NCI-H82 (cell line): ENCODE measurements at regions not wholly inside any gene's neighbourhood (a gene's known extent, or its start where the extent isn't known, plus 50 kb on each side); places are given as distances from the start of the nearest gene placed in this dataset.
"Not testable (repeated sequence)": the region's sequence is repeated elsewhere in the genome, so short reads cannot be mapped to it uniquely, and the experiment has no call there.

Source experiments
- DNase-seq: peaks from one replicate; lab custom pipeline; 2025; lab: John Stamatoyannopoulos, UW

DNA sequence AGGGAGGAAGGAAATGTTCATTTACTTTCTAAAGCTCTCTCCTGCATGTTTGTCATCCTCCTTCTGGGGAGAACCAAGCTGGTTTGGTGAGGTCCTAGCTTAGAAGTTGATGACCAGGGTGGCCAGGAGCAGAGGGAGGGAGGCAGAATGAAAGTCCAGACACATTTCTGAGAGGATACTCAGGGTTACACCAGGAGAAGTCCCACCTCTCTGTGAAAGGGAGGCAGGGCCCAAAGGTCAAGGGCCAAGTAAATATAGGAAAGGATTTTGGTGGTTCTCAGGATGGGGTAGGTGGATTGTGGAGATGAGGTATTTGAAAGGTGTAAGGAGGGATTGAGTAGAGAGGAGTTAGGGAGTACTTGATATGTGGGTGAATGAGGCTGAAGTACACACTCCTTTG lies 58.0 kb upstream of the FBXO11 start:
- no peak for DNase-seq

GRCh38 chr2:47964722-47965434 lies 58.6 kb upstream of the FBXO11 start:
- DNase-seq: no peak

- DNase-seq: not testable (repeated sequence)
Observed at GRCh38 chr2:47976728-47977127, 70.4 kb upstream of the FBXO11 start.

GRCh38 chr2:47984041-47984440 lies 77.7 kb upstream of the FBXO11 start:
- DNase-seq: no peak

DNA sequence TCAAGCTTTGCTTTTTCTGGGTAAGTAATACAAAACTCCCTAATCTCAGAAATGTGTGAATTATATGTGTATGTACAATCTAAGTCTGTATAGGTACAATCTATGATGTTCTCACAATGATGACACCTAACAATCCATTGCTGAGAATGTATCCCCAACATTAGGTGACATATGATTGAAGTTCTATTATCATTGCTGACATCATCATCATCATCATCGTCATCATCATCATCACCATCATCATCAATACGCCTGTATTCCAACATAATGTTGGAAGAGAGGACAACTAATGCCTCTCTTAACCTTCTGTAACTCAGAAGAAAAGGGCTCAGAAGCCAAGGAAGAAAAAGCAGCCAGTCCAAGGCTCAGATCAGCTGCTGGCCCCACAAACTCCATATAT lies 84.2 kb upstream of the FBXO11 start:
- no peak for DNase-seq

GRCh38 chr2:47992671-47993070 lies 86.4 kb upstream of the FBXO11 start:
- no peak for DNase-seq

DNA sequence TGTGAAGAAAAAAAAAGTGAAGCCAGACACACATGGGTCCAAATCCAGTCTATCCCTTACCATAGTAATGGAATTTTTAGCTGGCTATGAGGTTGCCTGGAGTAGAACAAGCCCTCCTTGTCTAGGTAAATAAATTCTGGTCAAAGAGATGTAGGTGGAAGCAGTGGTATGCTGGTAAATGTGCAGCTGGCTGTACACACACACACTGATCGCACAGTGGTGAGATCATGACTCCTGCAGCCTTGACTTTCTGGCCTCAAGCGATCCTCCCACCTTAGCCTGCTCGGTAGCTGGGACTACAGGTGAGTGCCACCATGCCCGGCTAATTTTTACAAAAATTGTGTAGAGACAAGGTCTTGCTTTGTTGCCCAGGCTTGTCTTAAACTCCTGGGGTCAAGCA lies 90.5 kb upstream of the FBXO11 start:
- no peak for DNase-seq

DNA sequence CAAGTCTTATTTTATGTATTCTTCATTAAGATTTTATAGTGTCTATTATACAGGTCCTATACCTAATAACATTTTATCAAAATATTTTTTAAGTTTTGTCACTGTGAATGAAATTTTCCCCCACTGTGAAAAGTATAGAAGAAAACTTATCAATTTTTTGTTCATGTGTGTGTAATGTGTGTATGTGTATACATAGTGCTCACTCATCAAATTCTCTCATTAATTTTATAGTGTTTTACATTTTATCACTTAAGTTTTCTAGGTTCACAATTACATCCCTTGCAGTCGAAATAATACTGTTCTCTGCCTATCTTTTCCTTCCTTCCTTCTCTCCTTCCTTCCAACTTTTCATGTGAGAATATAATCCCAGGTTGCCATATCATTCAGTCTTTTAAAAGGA lies 93.2 kb upstream of the FBXO11 start:
- DNase-seq: no peak

- DNase-seq: no peak
Observed at GRCh38 chr2:48001498-48001897, 95.2 kb upstream of the FBXO11 start.

GRCh38 chr2:48006094-48006493 lies 99.8 kb upstream of the FBXO11 start:
- no peak for DNase-seq

DNA sequence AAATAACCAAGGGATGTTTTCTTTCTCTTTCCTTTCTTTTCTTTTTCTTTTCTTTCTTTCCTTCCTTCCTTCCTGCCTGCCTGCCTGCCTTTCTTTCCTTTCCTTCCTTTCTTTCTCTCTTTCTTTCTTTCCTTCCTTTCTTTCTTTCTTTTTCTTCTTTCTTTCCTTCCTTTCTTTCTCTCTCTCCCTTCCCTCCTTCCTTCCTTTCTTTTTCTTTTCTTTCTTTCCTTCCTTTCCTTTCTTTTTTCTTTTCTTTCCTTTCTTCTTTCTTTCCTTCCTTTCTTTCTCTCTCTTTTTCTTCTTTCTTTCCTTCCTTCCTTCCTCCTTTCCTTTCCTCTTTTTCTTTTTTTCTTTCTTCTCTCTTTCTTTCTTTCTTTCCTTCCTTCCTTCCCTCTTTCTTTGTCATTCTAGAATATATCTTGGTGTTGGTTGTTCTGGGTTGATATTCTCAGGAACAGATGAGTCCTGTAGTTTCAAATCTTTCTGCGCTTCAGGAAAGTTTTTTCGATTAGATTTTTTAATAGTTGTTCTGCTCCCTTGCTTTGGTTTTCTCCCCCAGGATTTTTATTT lies 101.5 kb upstream of the FBXO11 start:
- no peak for DNase-seq

DNA sequence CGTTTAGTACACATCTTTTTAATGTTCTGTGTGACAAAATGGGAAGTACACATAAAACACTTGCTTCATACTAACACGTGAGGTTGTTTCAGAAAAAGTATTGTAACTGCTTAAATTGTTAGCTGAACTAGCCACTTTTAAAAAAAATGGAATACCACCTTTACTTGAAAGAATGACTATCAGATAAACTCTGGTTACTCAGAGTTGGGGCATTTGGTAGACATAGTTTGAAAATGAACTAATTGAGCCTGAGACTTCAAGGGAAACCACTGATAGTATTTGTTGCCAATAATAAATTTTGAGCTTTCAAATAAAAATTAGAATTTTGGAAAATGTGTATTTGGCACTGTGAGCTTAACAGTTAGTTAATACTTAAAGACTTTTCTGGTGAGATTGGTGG lies 103.0 kb upstream of the FBXO11 start:
- no peak for DNase-seq

DNA sequence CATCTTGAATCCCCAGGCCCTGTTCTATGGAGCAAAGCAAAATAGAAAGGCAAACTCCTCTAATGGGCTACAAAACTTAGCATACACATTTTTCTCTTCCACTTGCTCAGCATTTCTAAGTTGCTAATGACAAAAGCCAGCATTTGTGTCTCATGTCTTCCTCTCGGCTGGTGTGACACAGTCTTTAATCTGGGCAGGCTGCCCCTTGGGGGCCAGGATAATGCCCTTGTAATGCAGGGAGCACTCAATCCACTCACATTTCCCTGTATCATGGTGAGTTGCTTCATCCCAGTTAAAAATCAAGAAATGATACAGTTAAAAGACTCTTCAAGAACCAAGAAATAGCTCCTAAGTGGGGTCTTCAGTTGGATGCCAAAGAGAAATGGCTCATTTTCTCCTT lies 109.1 kb upstream of the FBXO11 start:
- DNase-seq: peak; percentile 7

GRCh38 chr2:48016225-48017019 lies 110.1 kb upstream of the FBXO11 start:
- peak; percentile 33 for DNase-seq

DNA sequence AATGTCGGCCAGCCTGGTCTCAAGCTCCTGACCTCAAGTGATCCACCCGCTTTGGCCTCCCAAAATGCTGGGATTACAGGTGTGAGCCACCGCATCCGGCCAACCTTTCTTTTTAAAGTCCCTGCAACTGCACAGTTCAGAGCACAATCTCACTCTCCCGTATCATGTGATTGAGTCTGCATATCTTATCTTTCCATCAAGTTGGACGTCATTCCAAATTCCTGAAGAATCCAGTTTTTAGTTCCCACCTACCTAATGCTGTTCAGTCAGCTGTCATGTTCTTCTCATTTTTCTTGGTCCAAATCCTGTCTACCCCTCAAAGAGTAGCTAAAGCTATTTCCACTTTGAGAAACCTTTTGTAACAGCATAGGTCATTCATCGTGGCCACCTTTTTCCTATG lies 110.8 kb upstream of the FBXO11 start:
- no peak for DNase-seq

DNA sequence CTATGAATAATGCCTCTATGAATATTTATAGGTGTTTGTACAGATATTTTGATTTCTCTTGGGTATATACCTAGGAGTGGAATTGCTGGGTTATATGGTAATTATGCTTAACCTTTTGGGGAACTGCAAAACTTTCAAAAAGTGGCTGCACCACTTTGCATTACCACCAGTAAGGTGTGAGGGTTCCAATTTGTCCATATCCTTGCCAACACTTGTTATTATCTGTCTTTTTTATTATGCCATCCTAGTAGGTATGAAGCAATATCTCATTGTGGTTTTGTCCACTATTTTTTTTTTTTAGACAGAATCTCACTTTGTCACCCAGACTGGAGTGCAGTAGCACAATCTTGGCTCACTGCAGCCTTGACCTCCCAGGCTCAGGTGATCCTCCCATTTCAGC lies 112.2 kb upstream of the FBXO11 start:
- no peak for DNase-seq

DNA sequence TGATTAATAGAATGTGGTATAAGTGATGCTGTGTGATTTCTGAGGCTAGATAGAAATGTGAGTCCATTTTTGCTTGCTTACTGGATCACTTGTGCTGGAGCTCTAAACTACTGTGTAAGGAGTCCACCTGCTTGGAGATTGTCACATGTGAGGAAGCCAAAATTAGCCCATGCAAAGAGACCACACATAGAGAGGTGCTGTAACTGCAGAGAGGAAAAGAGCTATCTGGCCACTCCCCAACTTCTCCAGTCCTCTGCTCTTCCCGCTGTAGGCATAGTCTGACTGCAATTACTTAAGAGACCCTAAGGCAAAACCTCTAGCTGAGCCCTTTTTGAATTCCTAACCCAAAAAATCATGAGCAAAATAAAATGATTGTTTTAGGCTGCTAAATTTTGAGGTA lies 120.6 kb upstream of the FBXO11 start:
- peak; percentile 8 for DNase-seq

GRCh38 chr2:48032765-48033164 lies 126.5 kb upstream of the FBXO11 start:
- no peak for DNase-seq

- no peak for DNase-seq
Observed at GRCh38 chr2:48034295-48034694, 128.0 kb upstream of the FBXO11 start.

GRCh38 chr2:48036312-48036711 lies 130.0 kb upstream of the FBXO11 start:
- DNase-seq: no peak

- DNase-seq: no peak
Observed at GRCh38 chr2:48039209-48039990, 133.1 kb upstream of the FBXO11 start.

DNA sequence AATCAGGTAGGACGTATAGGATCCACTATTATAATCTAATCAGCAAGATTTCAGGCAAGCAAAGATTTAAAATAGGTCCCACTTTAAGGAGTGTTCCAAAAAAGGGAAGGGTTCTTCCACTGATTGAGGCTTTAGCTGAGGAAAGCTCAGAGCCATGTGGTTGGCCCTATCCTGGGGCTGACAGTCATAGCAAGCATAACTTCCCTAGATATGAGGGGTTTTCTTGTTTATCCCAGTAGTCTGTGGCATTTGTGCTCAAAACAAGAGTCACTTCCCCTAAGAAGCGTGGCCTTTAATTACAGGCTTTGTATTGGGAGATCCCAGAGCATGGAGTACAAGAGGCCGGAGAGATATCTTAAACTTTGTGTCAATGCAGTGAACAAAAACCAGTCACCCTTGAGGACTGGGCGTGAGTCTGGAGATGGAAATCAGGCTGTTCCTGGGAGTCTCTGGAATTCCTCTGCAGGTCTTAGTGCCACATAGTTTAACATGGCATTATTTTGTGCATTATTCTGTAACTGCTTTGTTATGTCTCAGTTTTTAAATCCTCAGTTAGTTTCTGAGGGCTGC lies 136.9 kb upstream of the FBXO11 start:
- no peak for DNase-seq
